ENCODE measurements at regions not wholly inside any gene's neighbourhood (a gene's known extent, or its start where the extent isn't known, plus 50 kb on each side); places are given as distances from the start of the nearest gene placed in this dataset.

DNA sequence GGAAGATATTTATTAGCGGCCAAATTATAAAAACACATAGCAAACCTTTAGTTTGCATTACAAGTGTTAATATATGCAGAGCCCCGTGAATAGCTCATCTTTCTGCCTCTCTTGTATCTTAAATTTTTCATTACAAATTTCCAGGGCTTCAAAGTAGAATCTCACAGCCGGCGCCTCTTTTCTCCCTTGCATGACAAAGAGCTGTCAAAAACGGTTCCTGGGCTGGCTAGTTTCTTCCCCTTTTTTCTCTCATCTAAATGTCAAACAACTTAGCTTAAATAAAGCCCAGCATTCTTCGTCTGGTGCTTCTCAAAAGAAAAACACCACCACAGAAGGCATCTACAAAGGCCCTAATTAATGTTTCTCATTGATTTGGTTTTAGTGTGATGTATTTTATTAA, 253.0 kb downstream of the INSC start:
- TF ChIP-seq, protein P1, sequence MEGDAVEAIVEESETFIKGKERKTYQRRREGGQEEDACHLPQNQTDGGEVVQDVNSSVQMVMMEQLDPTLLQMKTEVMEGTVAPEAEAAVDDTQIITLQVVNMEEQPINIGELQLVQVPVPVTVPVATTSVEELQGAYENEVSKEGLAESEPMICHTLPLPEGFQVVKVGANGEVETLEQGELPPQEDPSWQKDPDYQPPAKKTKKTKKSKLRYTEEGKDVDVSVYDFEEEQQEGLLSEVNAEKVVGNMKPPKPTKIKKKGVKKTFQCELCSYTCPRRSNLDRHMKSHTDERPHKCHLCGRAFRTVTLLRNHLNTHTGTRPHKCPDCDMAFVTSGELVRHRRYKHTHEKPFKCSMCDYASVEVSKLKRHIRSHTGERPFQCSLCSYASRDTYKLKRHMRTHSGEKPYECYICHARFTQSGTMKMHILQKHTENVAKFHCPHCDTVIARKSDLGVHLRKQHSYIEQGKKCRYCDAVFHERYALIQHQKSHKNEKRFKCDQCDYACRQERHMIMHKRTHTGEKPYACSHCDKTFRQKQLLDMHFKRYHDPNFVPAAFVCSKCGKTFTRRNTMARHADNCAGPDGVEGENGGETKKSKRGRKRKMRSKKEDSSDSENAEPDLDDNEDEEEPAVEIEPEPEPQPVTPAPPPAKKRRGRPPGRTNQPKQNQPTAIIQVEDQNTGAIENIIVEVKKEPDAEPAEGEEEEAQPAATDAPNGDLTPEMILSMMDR (IDR thresholded peaks at IDR 0.05; ENCODE audit: insufficient read depth, low read length, missing control alignments): no peak
- POLR2A ChIA-PET: no interaction called here

DNA sequence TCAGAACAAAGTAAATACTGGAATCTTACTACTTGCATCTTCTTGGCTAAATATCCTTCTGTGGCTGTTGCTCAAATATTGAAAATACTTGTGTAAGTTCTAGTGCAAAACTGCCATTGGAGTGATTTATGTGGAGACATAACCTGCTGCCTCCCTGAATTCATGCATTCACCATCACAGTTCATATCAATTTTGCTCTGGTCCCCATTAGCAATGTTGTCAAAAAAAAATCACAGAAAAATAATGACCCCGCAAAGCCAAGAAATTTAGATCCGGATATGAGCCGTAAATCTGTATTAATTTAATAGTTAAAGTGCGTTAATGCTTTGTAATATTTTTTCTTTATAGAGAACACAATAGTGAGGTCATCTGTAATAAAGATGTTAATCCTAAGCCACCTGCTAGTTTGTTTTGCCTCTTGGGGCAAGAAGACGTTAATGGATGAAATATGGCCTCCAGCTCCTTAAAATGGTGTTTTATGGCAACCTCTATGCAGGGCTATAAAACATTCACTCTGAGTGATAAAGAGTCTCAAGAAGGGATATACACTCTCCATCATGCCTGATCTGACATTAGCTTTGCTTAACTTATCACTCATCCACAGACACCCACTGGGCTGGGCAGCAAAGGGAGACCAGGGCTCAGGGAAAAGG, 255.9 kb downstream of the INSC start:
- ChIA-PET CTCF (no interaction called here), POLR2A (no interaction called here)
- no peak overlapping the region for H3K4me3 ChIP-seq (ENCODE audit: low read depth, low read length)
- no peak for DNase-seq (ENCODE audit: low read depth, low spot score)
- TF ChIP-seq, protein P1 (IDR thresholded peaks at IDR 0.05; ENCODE audit: insufficient read depth, low read length, missing control alignments): no peak

More for the DNA sequence above, 253.0 kb downstream of the INSC start:
- no peak for DNase-seq (ENCODE audit: low read depth, low spot score)
- H3K4me3 ChIP-seq (ENCODE audit: low read depth, low read length): no peak overlapping the region
- CTCF ChIA-PET: no interaction called here

DNA sequence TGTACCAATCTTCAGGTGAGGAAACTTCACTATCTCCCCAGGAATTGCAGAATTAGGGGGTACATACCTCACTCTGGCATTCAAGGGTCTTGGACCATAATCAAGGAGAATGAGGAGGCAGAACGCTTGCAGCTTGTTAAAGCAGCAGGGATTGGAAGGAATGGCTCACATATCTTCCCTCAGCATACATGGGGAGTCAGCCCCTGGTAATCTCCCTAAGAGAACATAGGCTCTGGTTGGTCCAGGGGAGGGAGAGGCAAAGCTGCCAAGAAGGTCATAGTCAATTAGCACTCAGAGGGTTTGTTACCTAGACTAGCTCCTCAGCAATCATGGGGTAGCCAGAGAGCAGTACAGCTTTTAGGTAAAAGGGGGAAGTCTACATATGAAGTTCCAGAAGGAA, 256.8 kb downstream of the INSC start:
- no peak overlapping the region for H3K4me3 ChIP-seq (ENCODE audit: low read depth, low read length)
- TF ChIP-seq, protein P1 (IDR thresholded peaks at IDR 0.05; ENCODE audit: insufficient read depth, low read length, missing control alignments): no peak
- POLR2A ChIA-PET: no interaction called here
- no peak for DNase-seq (ENCODE audit: low read depth, low spot score)
- CTCF ChIA-PET: no interaction called here

DNA sequence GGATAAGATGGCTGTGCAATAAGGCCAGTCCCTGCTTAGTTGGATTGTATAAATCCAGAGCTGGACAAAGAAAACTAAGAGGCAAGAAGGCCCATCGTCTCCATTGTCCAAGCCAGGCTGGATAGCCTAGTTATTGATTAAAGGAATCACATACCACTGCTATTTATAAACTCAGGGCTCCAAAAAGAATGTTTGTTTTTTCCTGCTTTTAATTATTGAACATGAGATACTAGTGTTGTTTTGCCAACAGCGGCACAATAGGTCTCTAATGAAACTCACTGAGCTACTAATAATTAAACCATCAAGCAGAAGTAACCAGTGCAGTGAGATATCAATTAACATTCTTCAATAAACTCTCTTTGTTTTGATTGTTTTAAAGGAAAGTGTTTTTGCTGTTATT, 259.7 kb downstream of the INSC start:
- CTCF ChIA-PET: no interaction called here
- DNase-seq (ENCODE audit: low read depth, low spot score): no peak
- POLR2A ChIA-PET: no interaction called here
- no peak overlapping the region for H3K4me3 ChIP-seq (ENCODE audit: low read depth, low read length)
- TF ChIP-seq, protein P1 (IDR thresholded peaks at IDR 0.05; ENCODE audit: insufficient read depth, low read length, missing control alignments): no peak

DNA sequence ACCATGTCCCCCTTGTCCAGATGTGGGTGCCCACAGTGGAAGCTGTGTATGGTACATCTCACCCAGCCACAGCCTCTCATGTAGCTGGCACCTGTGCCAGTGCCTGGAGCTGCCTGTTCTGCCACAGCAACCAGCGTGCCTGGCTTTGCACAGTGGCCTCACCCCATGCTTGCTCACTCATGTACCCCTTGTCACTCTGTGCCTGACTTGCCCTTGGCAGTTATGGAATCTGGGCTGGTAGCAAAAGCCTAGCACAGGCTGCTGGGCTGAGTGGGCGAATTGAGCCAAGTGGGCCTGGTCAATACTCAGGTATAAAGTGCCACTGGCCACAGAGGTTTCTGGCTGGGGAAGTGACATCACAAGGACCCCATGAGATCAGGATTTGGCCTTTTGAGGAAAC, 264.2 kb downstream of the INSC start:
- DNase-seq (ENCODE audit: low read depth, low spot score): no peak
- CTCF ChIA-PET: no interaction called here
- TF ChIP-seq, protein P1 (IDR thresholded peaks at IDR 0.05; ENCODE audit: insufficient read depth, low read length, missing control alignments): no peak
- POLR2A ChIA-PET: no interaction called here
- no peak overlapping the region for H3K4me3 ChIP-seq (ENCODE audit: low read depth, low read length)

DNA sequence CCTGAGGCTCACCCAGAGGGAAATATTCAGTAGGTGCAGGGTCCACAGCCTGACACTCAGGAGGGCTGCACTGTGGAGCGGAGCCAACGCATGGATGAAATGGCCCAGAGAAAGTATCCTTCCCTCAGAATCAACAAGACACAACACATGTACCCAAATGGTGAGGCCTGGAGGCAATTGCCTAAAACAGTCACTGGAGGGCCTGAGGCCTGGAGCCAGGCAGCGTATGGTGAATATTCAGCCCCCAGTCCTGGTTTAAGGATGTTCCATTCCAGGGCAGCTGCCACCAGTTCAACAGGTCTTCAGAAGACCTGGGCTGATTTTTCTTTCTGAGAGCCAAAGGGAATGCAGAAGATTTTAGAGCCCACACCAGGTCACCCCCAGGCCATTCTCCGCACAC, 264.8 kb downstream of the INSC start:
- ChIA-PET POLR2A (no interaction called here), CTCF (no interaction called here)
- TF ChIP-seq, protein P1 (IDR thresholded peaks at IDR 0.05; ENCODE audit: insufficient read depth, low read length, missing control alignments): no peak
- no peak for DNase-seq (ENCODE audit: low read depth, low spot score)
- H3K4me3 ChIP-seq (ENCODE audit: low read depth, low read length): no peak overlapping the region
